HCEC 1CT (cell line): ENCODE measurements at regions not wholly inside any gene's neighbourhood (a gene's known extent, or its start where the extent isn't known, plus 50 kb on each side); places are given as distances from the start of the nearest gene placed in this dataset.
A peak's percentile ranks its signal among the peaks of the same experiment; 100 is the strongest.
"Not testable (repeated sequence)": the region's sequence is repeated elsewhere in the genome, so short reads cannot be mapped to it uniquely, and the experiment has no call there.

Experiments
- DNase-seq: peaks from one replicate; pipeline ENCODE4 v3.0.0-alpha.2; 2017

DNA sequence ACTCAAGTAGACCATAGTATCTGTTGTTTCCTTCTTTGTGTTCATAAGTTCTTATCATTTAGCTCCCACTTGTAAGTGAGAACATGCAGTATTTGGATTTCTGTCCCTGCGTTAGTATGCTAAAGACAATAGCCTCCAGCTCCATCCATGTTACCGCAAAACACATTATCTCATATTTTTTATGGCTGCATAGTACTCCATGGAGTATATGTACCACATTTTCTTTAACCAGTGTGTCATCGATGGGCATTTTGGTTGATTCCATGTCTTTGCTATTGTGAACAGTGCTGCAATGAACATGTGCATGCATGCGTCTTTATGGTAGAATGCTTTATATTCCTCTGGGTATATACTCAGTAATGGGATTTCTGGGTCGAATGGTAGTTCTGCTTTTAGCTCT, 148.1 kb upstream of the IRS2 start:
- not testable (repeated sequence) for DNase-seq

- DNase-seq, result no peak
Observed at GRCh38 chr13:109933476-109933875, 147.1 kb upstream of the IRS2 start.

- no peak for DNase-seq
Observed at GRCh38 chr13:109924376-109924775, 138.0 kb upstream of the IRS2 start.

DNA sequence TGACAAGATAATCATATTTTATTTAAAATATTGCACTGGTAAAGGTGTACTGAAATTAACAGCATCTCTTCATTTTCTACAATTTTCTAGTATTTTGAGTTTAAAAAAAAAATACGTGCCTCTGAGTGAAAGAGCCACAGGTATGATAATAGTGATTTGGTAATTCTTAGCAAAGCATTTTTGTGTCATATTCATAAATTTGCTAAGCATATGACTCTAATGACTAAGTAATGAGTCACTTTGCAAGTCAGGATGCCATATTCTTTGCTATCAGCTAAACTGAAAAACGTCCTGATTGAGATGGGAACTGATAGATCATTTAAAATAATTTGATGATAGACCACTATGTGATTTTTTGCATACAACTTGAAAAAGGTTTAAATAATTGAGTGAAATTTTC, 136.1 kb upstream of the IRS2 start:
- peak; percentile 76 for DNase-seq

GRCh38 chr13:109919715-109920375, 133.5 kb upstream of the IRS2 start:
- DNase-seq, result peak; percentile 33

GRCh38 chr13:109918179-109918711, 131.9 kb upstream of the IRS2 start:
- peak; percentile 52 for DNase-seq

DNA sequence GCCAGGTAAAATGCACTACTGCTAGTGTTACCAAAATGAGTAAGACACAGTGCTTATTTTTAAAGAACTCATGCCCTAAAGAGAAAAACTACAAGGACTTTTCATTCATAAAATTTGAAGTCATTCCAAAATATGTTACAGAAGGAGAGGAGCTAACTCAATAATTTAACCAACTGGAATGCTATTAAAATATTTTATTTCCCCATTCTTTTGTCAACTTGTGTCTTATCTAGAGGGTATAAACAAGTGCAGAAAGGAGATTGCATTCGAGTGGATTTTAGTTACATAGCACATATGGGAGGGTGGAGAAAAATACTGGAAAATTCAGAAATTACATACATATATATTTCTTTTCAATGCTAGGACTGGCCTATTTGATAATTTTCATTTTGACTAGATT, 131.0 kb upstream of the IRS2 start:
- no peak for DNase-seq

DNA sequence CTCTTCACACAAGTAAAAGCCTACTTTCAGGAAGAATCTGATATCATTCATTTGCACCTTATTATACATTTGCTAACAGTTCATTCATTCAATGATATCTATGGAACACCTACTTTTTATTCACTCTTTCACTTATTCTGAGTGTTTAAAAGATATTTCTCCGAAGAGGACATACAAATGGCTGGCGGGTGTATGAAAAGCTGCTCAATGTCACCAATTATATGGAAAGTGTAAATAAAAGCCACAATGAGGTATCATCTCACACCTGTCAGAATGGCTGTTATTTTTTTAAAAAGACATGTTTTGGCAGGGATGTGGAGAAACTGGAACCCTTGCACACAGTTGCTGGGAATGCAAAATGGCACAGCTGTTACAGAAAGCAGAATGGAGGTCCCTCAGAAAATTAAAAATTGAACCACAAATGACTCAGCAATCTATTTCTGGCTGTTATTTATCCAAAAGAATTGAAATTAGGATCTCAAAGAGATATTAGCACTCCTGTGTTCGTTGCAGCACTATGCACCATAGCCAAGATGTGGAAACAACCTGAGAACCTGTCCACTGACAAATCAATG, 127.6 kb upstream of the IRS2 start:
- no peak for DNase-seq

DNA sequence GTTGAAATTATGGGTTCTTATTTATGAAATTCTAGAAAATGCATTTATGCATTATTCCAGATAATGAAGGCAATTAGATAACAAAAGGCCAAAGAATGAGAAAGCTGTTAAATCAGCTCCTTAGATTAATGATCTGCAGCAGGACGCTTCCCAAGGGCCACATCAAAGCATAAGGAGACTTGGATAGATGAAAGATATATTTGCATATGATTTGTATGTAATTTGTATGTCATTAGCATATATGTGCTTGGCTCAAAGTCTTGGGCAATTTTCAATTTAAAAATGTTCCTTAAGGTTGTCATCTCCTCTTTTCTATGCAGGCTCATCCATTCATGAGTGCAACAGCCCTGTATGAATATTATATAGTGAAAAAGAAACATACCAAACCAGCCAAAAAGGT, 126.8 kb upstream of the IRS2 start:
- no peak for DNase-seq

- DNase-seq, result no peak
Observed at GRCh38 chr13:109910194-109910593, 123.8 kb upstream of the IRS2 start.

DNA sequence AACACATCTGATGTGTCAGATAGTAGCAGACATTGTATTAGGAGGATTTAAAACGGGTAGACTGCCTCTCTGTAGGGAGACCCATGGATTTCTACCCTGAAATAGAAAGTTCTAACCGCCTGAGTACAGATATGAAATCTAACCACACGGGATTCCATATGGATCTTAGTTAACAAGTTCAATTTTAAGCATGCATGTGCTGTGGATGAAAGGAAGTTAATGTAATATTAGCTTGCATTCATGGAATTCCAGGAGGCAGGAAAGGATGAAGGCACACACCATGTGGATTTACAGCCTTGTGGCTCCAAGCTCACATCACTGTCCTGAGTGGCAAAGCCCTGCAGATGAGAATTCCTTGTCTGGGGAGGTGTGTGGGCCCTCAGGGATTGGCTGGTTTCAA, 120.6 kb upstream of the IRS2 start:
- no peak for DNase-seq

GRCh38 chr13:109904218-109904617, 117.8 kb upstream of the IRS2 start:
- peak; percentile 21 for DNase-seq

- DNase-seq, result no peak
Observed at GRCh38 chr13:109900741-109901140, 114.4 kb upstream of the IRS2 start.

DNA sequence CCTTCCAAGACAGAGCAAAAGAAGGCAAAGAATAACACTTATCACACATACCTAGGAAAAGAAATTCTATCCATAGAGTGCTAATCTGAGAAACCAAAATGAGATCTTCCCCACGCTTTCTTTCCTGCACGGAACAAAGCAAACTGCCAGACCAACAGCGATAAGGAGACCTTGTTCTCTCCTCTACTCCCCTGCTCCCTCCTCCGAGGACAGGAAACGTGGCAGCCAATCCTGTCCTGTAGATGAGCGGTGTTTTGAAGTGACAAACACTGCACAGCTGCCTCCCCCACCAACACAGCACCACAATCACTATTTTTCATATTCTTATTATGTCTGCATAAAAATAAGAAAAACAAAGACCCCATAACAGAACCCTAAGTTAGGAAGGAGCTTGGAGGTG, 113.9 kb upstream of the IRS2 start:
- DNase-seq, result no peak

DNA sequence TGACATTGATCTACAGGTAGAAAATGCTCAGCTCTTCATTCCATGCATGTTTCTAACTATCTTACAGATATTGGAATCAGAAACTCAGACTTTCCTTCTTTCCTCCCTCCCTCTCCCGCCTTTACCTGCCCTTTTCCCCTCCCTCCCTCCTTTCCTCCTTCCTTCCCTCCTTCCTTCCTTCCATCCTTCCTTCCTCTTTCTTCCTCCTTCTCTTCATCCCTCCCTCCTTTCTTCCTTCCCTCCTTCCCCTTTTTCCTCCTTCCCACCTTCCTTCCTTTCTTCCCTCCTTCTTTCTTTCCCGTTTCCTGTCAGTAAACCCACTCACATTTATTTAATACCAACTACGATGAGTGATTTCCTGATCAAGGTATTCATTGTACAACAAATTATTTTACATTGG, 113.4 kb upstream of the IRS2 start:
- DNase-seq, result no peak

GRCh38 chr13:109899316-109899715, 112.9 kb upstream of the IRS2 start:
- DNase-seq, result no peak

DNA sequence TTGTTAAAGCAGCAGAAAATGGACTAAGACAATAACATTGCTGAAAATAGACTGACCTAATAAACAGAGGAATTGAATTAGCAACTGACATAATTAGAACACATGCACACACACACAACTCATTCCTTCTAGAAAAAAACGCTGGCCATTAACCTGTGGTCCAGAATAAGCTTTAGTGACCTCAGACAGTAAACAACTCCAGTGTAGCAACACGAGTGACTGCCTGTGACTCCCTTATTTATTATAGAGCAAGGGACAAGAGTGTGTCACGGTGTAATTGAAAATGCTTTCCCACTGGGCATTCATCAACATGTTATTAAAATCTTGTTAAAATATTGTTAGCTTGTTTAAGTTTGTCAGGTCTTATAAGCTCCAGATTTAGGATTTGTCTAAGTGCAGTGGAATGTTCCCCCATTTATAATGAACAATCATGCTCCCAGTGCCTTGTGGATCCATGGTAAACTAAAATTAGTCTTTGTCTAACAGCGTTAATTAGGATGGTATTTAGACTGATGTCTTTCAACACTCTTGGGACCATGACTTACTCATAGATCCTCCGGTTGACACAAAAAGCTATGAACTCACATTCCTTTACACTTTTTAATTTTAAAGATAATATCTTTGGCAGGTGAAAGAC, 111.7 kb upstream of the IRS2 start:
- no peak for DNase-seq

DNA sequence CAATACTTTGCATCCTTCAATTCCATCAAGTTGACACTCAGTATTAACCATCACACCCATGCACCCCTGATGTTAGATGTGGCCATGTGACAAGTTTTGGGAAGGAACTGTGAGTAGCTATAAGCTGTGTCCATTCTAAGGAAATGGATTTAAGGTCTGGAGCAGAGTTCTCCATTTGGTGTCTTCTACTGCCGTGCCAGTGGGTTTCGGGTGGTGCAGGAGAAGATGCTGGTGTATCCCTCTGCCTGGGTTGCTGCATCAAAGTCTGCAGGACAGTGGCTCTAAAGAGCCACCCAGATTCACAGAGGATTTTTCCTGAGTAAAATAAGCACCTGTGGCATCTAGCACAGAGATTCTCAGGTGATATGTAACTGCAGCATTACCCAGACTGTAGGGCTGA, 105.7 kb upstream of the IRS2 start:
- no peak for DNase-seq

DNA sequence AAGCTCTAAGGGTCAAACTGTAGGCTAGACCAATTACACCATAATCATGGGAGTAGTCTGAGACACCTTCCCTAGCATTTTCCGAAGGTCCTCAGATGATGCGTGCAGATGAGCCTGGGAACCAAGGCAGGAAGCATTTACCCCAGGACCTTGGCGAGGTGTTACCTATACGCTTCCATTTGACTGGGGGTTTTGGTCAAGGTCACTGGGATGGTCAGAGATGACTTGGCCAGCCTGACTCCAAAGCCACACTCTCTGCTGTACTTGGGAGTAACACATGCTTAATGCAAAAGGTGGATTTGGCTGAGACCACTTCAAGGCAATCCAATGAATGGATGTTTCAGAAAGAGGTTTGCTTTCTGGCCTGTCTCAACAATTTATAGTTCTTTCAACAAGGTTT, 98.9 kb upstream of the IRS2 start:
- DNase-seq, result no peak

- DNase-seq, result no peak
Observed at GRCh38 chr13:109884462-109884861, 98.1 kb upstream of the IRS2 start.

GRCh38 chr13:109883181-109884180, 97.1 kb upstream of the IRS2 start:
- DNase-seq, result no peak

GRCh38 chr13:109881961-109882558, 95.7 kb upstream of the IRS2 start:
- DNase-seq, result no peak

- DNase-seq, result no peak
Observed at GRCh38 chr13:109881347-109881725, 95.0 kb upstream of the IRS2 start.
